ENCODE measurements at regions not wholly inside any gene's neighbourhood (a gene's known extent, or its start where the extent isn't known, plus 50 kb on each side); places are given as distances from the start of the nearest gene placed in this dataset.

DNA sequence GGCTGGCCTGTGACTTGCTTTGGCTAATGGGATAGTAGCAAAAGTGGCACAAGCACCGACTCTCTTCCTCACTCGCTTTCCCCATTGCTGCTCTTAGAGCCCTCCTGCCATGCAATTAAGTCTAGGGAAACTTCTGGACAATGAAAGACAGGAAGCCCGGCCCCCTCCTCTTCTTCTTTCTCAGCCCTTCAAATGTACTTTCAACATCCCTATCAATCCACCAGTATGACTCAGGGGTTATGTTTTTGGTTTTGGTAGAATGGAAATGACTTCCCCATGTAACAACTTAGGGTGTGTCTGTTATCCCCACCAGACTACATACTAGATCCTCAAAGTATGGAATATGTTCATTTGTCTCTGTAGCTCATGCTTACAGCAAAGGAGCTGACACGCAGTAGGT lies 139.0 kb upstream of the GDF10 start:
- TF ChIP-seq, protein P1, sequence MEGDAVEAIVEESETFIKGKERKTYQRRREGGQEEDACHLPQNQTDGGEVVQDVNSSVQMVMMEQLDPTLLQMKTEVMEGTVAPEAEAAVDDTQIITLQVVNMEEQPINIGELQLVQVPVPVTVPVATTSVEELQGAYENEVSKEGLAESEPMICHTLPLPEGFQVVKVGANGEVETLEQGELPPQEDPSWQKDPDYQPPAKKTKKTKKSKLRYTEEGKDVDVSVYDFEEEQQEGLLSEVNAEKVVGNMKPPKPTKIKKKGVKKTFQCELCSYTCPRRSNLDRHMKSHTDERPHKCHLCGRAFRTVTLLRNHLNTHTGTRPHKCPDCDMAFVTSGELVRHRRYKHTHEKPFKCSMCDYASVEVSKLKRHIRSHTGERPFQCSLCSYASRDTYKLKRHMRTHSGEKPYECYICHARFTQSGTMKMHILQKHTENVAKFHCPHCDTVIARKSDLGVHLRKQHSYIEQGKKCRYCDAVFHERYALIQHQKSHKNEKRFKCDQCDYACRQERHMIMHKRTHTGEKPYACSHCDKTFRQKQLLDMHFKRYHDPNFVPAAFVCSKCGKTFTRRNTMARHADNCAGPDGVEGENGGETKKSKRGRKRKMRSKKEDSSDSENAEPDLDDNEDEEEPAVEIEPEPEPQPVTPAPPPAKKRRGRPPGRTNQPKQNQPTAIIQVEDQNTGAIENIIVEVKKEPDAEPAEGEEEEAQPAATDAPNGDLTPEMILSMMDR (optimal IDR thresholded peaks at IDR 0.05 in 1 of 3, IDR thresholded peaks at IDR 0.05 in 1 of 3, conservative IDR thresholded peaks at IDR 0.05 in 1 of 3; ENCODE audit: extremely low read depth in 1 of 3, insufficient read depth in 2 of 3, low read length in 3 of 3): no peak
- TF ChIP-seq EZH2 (IDR thresholded peaks at IDR 0.05; ENCODE audit: low read length): no peak
